ENCODE measurements at regions not wholly inside any gene's neighbourhood (a gene's known extent, or its start where the extent isn't known, plus 50 kb on each side); places are given as distances from the start of the nearest gene placed in this dataset.

DNA sequence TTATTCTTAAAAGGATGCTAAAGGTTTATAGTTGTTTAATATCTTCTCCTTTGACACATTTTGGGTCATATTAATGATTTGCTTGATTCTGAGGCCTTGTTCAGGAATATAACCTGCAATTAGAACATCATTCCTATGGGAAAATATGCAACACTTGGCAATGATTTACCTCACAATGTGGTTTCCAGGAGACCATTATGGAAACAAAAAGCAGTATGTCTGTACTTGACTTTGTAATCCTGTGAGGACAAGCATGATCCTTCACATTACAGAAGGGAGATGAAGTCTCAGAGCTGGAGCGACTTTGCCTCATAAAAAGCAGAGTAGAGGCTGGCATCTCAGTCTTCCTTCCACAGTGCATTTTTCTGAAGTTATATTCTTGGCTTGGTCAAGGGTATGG is 57.0 kb upstream of the CDCA7L start:
- no peak for DNase-seq (ENCODE audit: low read depth)

GRCh38 chr7:22001345-22002004 is 55.8 kb upstream of the CDCA7L start:
- DNase-seq (ENCODE audit: low read depth) = peak; percentile 90

DNA sequence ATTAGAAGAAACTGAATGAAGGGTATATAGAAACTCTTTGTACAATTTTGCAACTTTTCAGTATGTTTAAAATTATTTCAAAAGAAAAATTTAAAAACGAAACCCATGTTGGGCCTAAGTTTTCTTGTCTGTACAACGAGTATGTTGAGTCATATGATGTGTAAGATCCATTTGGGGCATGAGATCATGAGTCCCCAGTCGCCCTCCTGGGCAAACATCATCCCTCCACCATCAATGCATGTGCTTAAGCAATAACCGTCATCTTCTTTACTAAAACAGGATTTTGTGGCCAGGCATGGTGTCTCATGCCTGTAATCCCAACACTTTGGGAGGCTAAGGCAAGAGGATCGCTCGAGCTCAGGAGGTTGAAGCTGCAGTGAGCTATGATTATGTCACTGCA is 54.2 kb upstream of the CDCA7L start:
- DNase-seq (ENCODE audit: low read depth) = peak; percentile 24

- no peak for DNase-seq (ENCODE audit: low read depth)
Observed at GRCh38 chr7:21996641-21997040, 50.9 kb upstream of the CDCA7L start.

Measured in amniotic epithelial cell (primary cell).